Cardiac septum (tissue), 1 donor: ENCODE measurements at regions not wholly inside any gene's neighbourhood (a gene's known extent, or its start where the extent isn't known, plus 50 kb on each side); places are given as distances from the start of the nearest gene placed in this dataset.

Experiments used
- DNase-seq: peaks from one replicate; pipeline ENCODE4 v3.0.0-alpha.2; 2020; ENCODE audit warnings: low spot score
- intact Hi-C: fragments of 100-400 bp; cut with DNase I; formaldehyde crosslinking; loops from one replicate; pipeline ENCODE4 v1.14.0; 2022
- donor health status: DM: no; HTN: no; CAD: no.

DNA sequence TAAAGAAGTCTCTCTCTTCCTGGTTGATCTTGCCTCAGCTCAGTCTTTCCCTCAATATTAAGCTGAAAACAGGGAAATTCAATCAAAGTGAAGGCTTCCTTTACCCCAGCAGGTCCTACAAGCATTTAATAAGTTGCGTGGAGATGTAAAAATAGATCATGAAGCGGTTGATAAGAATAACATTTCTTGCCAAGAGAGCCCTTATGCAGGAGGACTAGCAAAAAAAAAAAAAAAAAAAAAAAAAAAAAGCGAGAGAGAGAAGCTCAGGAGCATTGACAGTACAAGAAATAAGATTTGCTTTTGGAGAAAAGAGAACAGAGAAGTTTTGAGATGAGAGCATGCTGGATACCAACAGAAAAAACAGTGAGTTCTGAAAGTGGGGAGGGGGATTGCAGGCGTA lies 112.2 kb upstream of the CLMP start:
- DNase-seq = no peak
- intact Hi-C loops = no loop called here

DNA sequence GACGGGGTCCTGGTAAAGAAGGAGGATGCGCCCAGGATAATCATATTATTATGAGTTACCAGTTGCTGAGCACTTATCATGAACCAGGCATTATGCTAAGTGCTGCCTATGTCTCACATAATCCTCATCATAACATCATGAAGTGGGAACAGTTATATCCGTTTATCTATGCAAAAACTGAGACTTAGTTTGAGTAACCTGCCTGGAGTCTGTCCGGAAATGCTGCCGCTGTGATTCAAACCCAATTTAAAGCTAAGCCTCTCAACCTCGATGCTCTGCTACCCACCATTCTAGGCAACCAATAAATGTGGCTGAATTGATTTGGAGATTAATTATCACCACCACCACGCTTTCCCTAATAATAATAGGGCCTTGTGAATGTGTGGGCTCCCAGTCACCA lies 111.5 kb upstream of the CLMP start:
- no peak for DNase-seq
- intact Hi-C loops = no loop called here

DNA sequence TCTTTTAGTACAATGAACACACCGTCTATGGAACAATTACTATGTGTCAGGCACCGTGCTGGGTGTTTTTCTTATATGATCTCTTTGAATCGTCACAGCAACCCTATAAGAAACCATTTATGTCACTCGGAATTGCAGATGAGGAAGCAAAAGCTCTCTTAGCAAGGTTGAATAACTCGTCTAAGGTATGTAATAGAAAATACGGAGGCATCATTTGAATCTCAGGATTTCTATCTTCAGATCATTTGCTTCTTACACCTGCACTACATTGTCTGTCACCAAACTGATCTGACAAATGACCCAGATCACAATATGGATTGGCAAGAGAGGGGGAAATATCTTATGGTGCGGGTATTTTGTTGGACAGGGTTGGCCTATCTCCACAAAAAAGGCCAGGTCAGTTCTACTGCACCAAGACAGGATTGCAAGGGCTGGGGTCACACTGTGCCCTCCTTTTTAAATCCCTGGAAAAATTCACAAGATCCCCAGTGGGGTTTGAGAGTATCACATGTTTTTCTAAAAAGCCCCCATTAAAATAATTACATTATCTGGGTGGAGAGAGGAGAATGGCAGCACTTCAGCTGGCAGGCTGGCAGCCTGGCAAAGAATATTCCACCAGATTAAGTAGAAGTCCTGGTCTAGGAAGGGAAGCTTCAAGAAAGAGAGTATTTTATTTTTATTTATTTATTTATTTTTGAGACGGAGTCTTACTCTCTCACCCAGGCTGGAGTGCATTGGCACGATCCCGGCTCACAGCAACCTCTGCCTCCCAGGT lies 110.7 kb upstream of the CLMP start:
- intact Hi-C loops = no loop called here

DNA sequence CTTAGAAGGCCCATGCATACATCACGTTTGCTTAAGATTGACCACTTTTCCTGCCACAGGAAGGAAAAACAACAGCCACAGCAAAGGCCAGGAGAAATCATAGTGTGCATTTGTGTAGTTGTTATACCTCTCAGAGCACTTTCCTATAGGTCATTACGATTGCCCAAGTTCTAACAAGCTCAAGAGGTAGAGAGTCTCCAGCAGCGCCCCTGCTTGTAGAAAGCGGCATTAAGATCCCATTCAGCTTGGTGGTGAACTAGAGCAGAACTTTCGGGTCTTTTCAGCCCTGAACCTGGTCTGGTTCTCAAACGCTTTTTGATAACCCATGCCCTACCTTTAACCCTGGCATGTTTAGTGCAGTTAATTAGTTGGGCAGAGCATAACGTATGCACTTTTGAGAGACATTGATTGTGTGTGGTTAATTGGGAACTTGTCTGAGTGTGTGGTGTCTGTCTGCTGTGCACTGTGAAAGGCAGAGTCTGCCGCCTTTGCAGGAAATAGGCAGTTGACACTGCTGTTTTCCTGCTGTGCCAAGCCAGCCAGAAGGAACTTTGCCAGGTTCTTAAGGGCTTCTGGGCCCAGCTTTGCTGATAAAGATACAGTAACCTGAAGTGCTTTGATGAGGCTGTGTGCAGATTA lies 109.9 kb upstream of the CLMP start:
- intact Hi-C loops = no loop called here
- no peak for DNase-seq

More for the DNA sequence above, 110.7 kb upstream of the CLMP start:
- DNase-seq = no peak

DNA sequence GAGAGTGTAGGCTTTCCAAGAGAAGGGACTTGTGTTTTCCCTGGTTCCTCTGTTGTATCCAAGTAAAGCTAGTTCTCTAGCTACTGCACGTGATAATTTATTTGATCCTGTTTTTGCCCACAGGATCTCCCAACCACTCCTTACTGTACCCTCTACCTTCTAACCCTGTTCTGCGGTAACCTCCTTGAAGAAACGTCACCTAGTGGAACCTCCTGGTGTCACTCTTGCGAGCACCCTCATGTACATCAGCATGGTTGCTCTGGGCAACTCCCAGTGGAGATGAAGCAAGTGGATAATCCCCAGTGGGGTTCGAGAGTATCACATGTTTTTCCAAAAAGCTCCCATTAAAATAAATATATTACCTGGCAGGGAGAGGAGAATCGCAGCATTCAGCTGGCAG lies 108.9 kb upstream of the CLMP start:
- DNase-seq = no peak
- intact Hi-C loops = loop anchor here (2.0 kb wide), 2 partner anchors 55 to 101 kb away; no protein-coding TSS in a partner anchor

DNA sequence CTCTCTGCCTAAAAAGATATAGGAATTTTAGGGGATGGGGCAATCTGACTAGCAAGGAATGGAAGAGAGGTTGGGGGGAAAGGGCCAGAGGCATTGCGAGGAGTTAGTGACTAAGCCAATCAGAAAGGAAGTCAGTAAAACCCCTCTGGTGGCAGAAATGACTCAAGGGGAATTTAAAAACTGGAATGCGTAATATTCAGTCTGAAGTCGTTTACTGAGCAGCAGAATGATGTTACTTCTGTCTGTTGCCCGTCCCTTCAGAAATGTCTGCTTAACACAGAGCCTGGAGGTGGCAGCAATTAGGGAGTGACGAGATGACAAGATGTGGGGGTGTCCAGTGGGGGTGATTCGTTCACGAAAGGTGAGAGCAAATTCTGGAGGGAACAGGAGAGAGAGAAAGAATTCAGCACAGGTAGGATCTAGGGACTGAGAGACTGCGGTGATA lies 107.7 kb upstream of the CLMP start:
- no peak for DNase-seq
- intact Hi-C loops = loop anchor here (2.0 kb wide), 2 partner anchors 56 to 102 kb away; no protein-coding TSS in a partner anchor

DNA sequence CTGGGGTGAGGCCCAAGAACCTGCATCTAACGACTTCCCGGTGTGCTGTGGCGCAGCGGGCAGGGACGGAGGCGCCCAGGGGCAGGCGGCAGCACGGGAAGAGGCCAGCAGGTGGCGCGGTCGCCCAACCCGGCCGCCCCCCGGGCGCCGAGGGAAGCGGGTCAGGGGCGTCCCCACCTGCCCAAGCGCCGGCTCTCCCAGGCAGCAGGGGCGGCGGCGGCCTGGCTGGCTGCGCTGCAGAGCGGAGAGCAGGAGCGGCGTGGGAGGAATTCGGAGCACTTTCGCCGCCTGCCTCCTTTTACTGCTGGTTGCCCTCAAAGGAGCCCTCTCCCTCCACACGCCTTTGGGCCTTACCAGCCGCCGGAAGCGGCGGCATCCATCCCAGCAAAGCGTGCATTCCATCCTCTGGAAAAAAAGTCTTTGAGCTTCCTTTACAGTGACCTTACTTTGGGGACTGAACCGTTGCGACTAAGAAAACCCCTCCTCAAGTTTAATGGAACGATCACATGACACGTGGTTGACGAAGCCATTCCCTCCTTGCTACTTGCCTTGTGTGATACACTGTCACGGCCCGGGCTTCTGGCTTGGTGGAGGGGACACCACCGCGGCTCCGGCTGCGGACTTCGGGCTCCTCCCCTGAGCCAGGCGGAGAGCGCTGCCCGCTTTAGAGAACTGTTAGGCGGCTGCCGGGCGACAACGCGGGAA lies 106.8 kb upstream of the CLMP start:
- peak; percentile 87 for DNase-seq
- intact Hi-C loops = loop anchor here (2.0 kb wide), 3 partner anchors 57 to 177 kb away; no protein-coding TSS in a partner anchor

DNA sequence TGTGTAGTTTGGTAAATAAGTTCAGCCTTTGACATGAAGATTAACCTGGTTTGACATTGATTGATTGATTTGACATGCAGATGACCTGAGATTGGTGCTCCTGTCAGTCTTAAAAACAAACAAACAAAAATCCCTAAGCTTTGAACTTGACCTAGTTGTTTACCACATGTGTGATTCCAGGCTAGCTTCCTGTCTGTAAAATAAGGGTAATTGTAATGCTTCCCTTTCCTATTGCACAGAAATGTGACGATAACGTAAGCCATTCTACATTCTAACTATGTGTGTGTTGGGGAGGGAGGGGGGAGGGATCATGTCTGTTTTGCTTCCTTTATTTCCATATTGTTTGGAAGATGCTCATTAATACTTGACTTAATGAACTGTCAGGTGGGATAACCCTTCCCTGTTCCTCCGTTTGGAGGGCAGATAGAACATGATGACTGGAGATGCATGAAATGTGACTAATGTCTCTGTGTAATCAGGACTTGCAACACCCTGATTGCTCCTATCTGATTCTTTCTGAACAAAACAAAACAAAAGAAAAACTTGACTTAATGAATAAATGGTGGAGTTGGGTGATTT lies 106.1 kb upstream of the CLMP start:
- no peak for DNase-seq
- intact Hi-C loops = loop anchor here (2.0 kb wide), 1 partner anchor 178 kb away; no protein-coding TSS in a partner anchor

DNA sequence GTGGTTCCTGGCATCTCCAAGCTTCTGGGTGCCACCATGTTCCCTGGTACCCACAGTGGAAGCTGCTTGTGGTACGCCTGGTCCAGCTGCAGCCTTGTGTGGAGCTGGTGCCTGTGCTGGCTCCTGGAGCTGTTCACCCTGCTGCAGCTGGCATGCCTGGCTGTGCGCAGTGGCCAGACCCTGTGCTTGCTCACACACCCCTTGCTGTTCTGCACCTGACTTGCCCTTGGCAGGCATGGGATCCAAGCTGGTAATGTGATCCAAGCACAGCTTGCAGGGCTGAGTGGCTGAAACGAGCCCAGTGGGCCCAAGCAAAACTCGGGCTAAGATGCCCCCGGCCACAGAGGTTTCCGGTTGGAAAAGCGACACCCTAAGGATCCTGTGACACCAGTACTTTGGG lies 104.7 kb upstream of the CLMP start:
- intact Hi-C loops = loop anchor here (2.0 kb wide), 1 partner anchor 179 kb away; no protein-coding TSS in a partner anchor
- no peak for DNase-seq

DNA sequence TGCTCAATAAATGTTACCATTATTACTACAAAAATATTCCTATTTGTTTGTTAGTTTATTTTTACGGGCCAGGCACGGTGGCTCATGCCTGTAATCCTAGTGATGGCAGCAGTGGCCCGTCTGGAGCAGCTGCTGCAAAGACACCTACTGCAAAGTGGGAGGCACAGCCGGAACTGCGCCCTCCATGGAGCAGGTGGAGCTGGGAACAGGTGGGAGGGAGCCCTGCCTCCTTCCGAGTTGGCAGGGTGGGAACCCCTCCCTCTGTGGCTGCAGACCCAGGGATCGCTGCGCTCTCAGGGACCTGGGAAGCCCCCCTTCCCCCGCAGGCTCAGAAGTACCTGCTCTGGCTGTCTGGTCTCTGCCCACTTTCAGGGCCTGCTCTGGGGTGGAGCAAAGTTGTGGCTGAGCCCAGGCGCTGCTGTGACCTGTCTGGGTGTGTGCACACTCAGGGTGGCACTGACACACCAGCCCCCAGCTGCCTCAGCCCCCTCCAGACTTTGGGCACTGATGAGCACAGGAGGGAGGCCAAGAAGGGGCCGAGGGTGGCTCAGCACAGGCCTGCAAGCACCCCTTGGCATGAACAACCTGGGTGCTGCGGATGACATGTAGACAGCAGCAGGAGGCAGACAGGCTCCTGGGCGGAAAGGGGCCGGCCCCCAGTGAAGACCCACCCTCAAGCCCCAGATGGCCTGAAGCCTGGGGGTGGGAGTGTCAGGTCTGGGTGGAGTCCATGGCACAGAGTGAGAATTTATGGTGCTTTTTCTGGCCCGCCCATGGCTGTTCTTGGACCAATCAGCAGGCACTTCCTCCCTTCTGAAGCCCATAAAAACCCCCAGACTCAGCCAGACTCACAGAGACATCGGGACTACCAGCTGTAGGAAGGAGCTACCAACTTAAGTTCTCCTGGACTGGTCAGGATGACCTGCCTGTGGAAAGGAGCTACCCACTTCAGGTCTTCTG lies 103.7 kb upstream of the CLMP start:
- peak; percentile 67 for DNase-seq
- intact Hi-C loops = no loop called here

DNA sequence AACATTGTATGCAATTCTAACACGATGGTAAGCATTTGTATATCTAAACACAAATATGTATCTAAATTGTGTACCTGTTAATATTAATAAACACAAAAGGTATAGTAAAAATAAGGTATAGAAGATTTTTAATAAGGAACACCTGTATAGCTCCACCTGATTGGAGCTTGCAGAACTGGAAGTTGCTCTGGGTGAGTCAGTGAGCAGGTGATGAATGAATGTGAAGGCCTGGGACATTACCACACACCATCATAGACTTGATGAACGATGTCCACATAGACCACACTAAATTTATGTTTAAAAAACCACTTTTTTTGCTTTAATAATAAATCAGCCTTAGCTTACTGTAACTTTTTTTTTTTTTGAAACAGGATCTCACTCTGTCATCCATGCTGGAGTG lies 97.6 kb upstream of the CLMP start:
- intact Hi-C loops = no loop called here
- DNase-seq = no peak

DNA sequence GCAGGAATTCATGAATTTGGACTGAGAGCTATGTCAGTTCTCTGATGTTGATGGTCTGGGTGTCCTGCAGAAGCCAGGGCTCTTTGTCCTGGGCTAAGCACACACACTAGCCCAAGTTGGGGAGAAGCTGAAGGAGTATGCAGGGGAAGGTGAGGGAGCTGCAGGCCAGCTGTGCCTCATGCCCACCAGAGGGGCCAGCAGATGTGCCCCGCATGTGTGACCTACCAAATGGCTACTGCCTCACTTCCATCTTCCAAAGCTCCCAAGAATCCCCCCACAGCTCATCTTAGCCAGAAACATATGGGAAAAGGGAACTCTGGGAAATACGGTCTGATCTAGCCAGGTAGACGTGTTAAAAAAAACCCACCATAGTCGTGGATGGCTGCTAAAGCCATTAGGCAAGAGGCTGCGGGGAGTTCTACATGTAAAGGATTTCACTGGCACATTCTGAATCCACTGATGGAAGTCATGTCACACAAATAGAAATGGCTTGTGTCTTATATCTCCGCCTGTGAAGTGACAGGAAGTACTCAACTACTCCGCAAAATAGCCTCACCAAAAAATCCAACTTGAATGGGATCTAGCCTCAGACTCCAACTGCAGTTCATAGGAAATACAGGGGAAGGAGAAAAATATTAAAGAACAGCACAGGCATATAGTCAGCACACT lies 96.3 kb upstream of the CLMP start:
- intact Hi-C loops = no loop called here
- DNase-seq = peak; percentile 62

DNA sequence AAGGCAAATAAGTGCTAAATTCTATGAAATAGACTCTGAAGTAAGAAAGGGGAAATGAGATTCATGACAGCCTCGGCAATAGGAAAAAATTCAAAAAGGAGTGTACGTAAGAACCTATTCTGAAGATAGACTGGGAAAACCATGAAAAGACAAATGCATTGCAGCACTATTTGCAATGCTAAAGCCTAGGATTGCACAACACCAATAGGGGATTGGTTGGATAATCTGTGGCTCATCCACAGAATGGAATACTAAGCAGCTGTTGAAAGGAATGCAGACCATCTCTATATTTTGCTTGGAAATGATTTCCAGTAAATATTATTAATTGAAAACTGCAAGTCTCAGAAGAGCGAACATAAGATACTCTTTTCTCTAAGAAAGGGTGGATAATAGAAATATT lies 91.7 kb upstream of the CLMP start:
- no peak for DNase-seq
- intact Hi-C loops = no loop called here

DNA sequence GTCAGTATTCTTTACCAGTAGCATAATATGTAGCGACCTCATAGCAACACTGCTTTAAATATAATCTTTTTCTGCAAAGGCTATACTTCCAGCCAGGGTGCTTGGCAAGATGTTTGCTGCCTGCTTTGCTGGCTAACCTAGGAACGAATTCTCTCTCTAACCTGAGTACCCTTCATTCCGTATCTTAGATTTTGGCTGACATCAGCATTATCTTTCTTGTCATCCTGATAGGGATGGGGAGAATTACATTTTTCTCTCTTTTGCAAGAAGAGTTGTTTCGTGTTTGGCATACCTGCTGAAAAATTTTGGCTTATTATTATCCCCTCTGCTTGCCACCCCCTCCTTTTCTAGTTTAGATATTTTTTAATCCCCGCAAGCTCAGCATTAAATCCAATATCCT lies 91.2 kb upstream of the CLMP start:
- DNase-seq = no peak
- intact Hi-C loops = no loop called here

DNA sequence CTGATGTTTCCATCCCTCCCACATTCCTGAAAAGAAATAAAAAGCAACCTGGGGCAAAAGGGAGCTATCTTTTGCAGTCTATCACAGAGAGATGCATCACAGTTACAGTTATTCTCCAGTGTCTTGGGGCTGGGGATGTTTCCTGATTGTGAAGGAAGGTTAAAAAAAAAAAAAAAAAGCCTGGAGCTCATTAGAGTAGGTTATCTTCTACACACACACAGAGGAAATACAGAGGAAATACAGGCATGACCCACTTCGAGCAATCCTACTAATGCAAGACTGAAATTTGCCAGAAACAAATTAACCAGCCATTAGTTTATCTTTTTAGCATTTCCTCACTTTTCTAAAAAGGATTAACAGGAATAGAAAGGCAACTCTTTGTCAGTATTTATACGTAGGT lies 89.4 kb upstream of the CLMP start:
- intact Hi-C loops = no loop called here

DNA sequence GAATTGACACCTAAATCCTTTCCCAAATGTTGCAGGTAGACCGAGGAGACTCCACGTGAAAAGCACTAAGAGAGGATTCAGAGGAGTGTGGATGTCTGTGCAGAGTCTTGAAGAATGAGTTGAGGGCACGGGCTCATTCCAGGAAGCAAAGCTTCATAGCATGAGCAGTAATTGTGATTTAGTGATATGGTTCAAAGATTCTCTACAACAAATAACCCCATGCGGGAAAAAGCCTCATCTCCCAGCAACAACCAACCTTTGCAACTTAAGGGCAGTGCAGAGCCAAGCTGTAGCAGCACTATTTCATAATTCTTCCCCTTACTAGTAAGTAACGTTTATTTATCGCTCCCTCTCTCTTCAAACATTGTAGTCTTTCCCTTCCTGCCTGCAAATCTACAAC lies 87.5 kb upstream of the CLMP start:
- intact Hi-C loops = no loop called here
- DNase-seq = no peak

More for the DNA sequence above, 89.4 kb upstream of the CLMP start:
- DNase-seq = no peak

DNA sequence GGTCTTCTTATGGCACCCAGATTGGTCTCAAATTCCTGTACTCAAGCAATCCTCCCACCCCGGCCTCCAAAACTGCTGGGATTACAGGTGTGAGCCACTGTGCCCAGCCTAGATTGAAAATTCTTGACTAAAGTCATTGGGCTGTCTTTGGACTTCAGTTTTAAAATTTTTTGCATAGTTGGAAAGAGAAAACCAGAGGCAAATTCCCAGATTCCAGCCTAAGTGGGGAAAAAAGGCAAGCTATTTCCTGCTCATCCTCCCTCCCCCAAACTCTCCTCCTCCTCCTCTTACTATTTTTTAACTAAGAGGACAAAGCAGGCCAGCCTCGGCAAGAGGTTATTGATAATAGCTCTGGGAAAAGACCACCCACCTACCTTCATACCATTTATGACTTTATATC lies 78.6 kb upstream of the CLMP start:
- intact Hi-C loops = no loop called here
- DNase-seq = no peak

DNA sequence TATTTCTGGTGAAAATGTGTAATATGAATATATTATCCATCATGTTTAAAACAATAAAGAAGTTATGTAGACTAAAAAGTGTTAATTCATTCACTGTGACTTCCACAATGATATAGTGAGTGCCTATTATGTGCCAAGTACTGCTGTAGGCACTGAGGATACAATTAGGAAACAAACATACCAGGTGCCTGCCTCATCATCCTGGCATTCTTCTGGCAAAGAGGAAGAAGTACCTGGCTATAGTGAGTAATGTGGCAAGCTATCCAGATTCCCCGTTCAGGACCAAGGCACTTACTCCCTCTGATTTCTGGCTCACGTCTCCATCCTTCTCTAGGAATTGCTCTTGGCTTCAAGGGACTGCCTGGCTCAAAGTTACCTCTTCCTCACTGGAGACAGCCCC lies 77.5 kb upstream of the CLMP start:
- DNase-seq = no peak
- intact Hi-C loops = no loop called here
